ENCODE measurements at regions not wholly inside any gene's neighbourhood (a gene's known extent, or its start where the extent isn't known, plus 50 kb on each side); places are given as distances from the start of the nearest gene placed in this dataset.

GRCh38 chr5:173453167-173453566 lies 125.0 kb upstream of the STC2 start:
- Histone ChIP-seq H3K27ac (no peak overlapping the region), H3K4me3 (no peak overlapping the region), H3K36me3 (no peaks in the 10 kb centered on the region), H3K4me1 (ENCODE audit: insufficient read depth) (peaks cover 2% of the 10 kb centered on the region), H3K27me3 (no peaks in the 10 kb centered on the region), H3K9me3 (no peaks in the 10 kb centered on the region)
- intact Hi-C loops (cut with DNase I), result no loop called here
- TF ChIP-seq EP300 (IDR thresholded peaks at IDR 0.05), result no peak
- no peak for TF ChIP-seq CTCF (IDR thresholded peaks at IDR 0.05)
- TF ChIP-seq POLR2A (IDR thresholded peaks at IDR 0.05), result no peak
- DNase-seq, result no peak
- WGBS, 3 donors, result 80 to 85% (median 83%) methylated on average over 4 of the region's 4 CpGs

- DNase-seq, result no peak
- Histone ChIP-seq H3K27ac (no peak overlapping the region), H3K9me3 (no peaks in the 10 kb centered on the region), H3K4me1 (ENCODE audit: insufficient read depth) (peaks cover 2% of the 10 kb centered on the region), H3K27me3 (no peaks in the 10 kb centered on the region), H3K4me3 (no peak overlapping the region), H3K36me3 (no peaks in the 10 kb centered on the region)
- intact Hi-C loops (cut with DNase I), result no loop called here
- 75 to 79% (median 76%) methylated on average over 9 of the region's 9 CpGs for WGBS, 3 donors
- TF ChIP-seq CTCF (IDR thresholded peaks at IDR 0.05), result no peak
- TF ChIP-seq EP300 (IDR thresholded peaks at IDR 0.05), result no peak
- no peak for TF ChIP-seq POLR2A (IDR thresholded peaks at IDR 0.05)
Observed at GRCh38 chr5:173452119-173452905, 124.1 kb upstream of the STC2 start.

GRCh38 chr5:173451651-173452050 lies 123.4 kb upstream of the STC2 start:
- intact Hi-C loops (cut with DNase I), result no loop called here
- TF ChIP-seq CTCF (IDR thresholded peaks at IDR 0.05), result no peak
- no peak for TF ChIP-seq EP300 (IDR thresholded peaks at IDR 0.05)
- TF ChIP-seq POLR2A (IDR thresholded peaks at IDR 0.05), result no peak

GRCh38 chr5:173451031-173451430 lies 122.8 kb upstream of the STC2 start:
- peak in 1 of 3 donors; percentile 21 for TF ChIP-seq CTCF (IDR thresholded peaks at IDR 0.05)
- no peak for TF ChIP-seq EP300 (IDR thresholded peaks at IDR 0.05)
- no peak overlapping the region for H3K4me3 ChIP-seq
- no peak overlapping the region for H3K27ac ChIP-seq
- 60 to 66% (median 66%) methylated on average over 5 of the region's 5 CpGs for WGBS, 3 donors
- DNase-seq, result no peak
- H3K9me3 ChIP-seq, result no peaks in the 10 kb centered on the region
- intact Hi-C loops (cut with DNase I), result no loop called here
- H3K4me1 ChIP-seq (ENCODE audit: insufficient read depth), result peaks cover 2% of the 10 kb centered on the region
- no peaks in the 10 kb centered on the region for H3K36me3 ChIP-seq
- no peaks in the 10 kb centered on the region for H3K27me3 ChIP-seq

More at GRCh38 chr5:173451651-173452050, 123.4 kb upstream of the STC2 start:
- Histone ChIP-seq H3K4me3 (no peak overlapping the region), H3K27ac (no peak overlapping the region), H3K9me3 (no peaks in the 10 kb centered on the region), H3K4me1 (ENCODE audit: insufficient read depth) (peaks cover 2% of the 10 kb centered on the region), H3K36me3 (no peaks in the 10 kb centered on the region), H3K27me3 (no peaks in the 10 kb centered on the region)
- no peak for DNase-seq
- WGBS, 3 donors, result 36 to 53% (median 45%) methylated on average over 2 of the region's 2 CpGs
